A549 (cell line): ENCODE measurements at regions not wholly inside any gene's neighbourhood (a gene's known extent, or its start where the extent isn't known, plus 50 kb on each side); places are given as distances from the start of the nearest gene placed in this dataset.

Experiments used
- ATAC-seq, 2 experiments: fragments of 200-7000 bp in 1 of 2; fragments of >200 bp in 1 of 2; cut with Nextera tagmentation in 1 of 2; cut with Tn5 transposase in 1 of 2; 3 replicates each; pipeline versions ENCODE4 v1.8.0 to v1.9.1; 2018 to 2020; ENCODE audit warnings: mild to moderate bottlenecking in 1 of 2, moderate library complexity in 1 of 2
- CTCF ChIA-PET: fragments of 300-600 bp; sonication (Branson Sonifier 250); formaldehyde crosslinking; extraction: SDS; loops from one replicate; lab custom pipeline; 2021; ENCODE audit warnings: antibody characterized with exemption, inconsistent platforms; lab: Yijun Ruan, JAX
- POLR2A ChIA-PET: fragments of 350-600 bp; formaldehyde crosslinking; extraction: SDS; loops from one replicate; lab custom pipeline; 2021; ENCODE audit warnings: antibody characterized with exemption, inconsistent platforms; lab: Yijun Ruan, JAX
- DNase-seq, 2 experiments: peaks; one replicate each; pipeline versions ENCODE4 v3.0.0 to v3.0.0-alpha.2; 2011 to 2016; ENCODE audit warnings: low read depth in 1 of 2, low spot score in 1 of 2
- FAIRE-seq: peaks from 2 replicates; lab custom pipeline; 2011; peaks lifted over from hg19 to GRCh38; lab: Jason Lieb, UNC
- H3K27ac ChIP-seq, 2 experiments: fragments of >200 bp; sonication (Bioruptor Twin); formaldehyde crosslinking; 3 replicates each; pipeline ENCODE4 v1.5.1; 2016 to 2017
- H3K4me1 ChIP-seq: fragments of >200 bp; sonication (Bioruptor Twin); formaldehyde crosslinking; 3 replicates; pipeline ENCODE4 v1.6.1; 2016
- H3K4me2 ChIP-seq: fragments of >200 bp; sonication (Bioruptor Twin); formaldehyde crosslinking; 3 replicates; pipeline ENCODE4 v1.6.1; 2016
- H3K4me3 ChIP-seq: fragments of >200 bp; sonication (Bioruptor Twin); formaldehyde crosslinking; 3 replicates; pipeline ENCODE4 v1.5.1; 2016
- H3K9me3 ChIP-seq: fragments of >200 bp; sonication (Bioruptor Twin); formaldehyde crosslinking; 3 replicates; pipeline ENCODE4 v1.6.1; 2016
- EP300 ChIP-seq, 2 experiments: fragments of >200 bp; sonication (Bioruptor Twin); formaldehyde crosslinking; IDR thresholded peaks; 2 replicates in 1 of 2; 3 replicates in 1 of 2; pipeline ENCODE4 v1.6.1; 2016 to 2017
- ESRRA ChIP-seq: fragments of 150-350 bp; IDR thresholded peaks from 2 replicates; pipeline ENCODE4 v1.6.1; 2014; ENCODE audit warnings: mild to moderate bottlenecking, low read length, borderline replicate concordance
- FOSL2 ChIP-seq, 2 experiments: fragments of 450-650 bp in 1 of 2; fragments of >200 bp in 1 of 2; sonication (Bioruptor Twin) in 1 of 2; formaldehyde crosslinking; IDR thresholded peaks; 2 replicates each; pipeline versions ENCODE4 v1.5.0 to v1.6.1; 2016 to 2020; ENCODE audit warnings: mild to moderate bottlenecking in 1 of 2, moderate library complexity in 1 of 2
- GATA3 ChIP-seq: IDR thresholded peaks from 2 replicates; pipeline ENCODE4 v1.6.1; 2012; ENCODE audit warnings: borderline replicate concordance
- HES2 ChIP-seq: fragments of >200 bp; sonication (Bioruptor Twin); formaldehyde crosslinking; IDR thresholded peaks from 2 replicates; pipeline ENCODE4 v1.6.1; 2016
- HEYL ChIP-seq: fragments of 250-450 bp; sonication (Bioruptor Pico); IDR thresholded peaks from 2 replicates; pipeline ENCODE4 v1.8.0; 2021; ENCODE audit warnings: mild to moderate bottlenecking, moderate library complexity
- HMGXB4 ChIP-seq: fragments of 250-450 bp; sonication (Bioruptor Pico); IDR thresholded peaks from 2 replicates; pipeline ENCODE4 v1.5.0; 2021; ENCODE audit warnings: mild to moderate bottlenecking, moderate library complexity, borderline replicate concordance
- HOXB5 ChIP-seq: fragments of 250-450 bp; sonication (Bioruptor Pico); IDR thresholded peaks from 2 replicates; pipeline ENCODE4 v1.5.0; 2020; ENCODE audit warnings: mild to moderate bottlenecking, moderate library complexity
- JUNB ChIP-seq: fragments of >200 bp; sonication (Bioruptor Twin); formaldehyde crosslinking; IDR thresholded peaks from 2 replicates; pipeline ENCODE4 v1.6.1; 2016
- KDM5A ChIP-seq: fragments of 200-600 bp; sonication (generic); IDR thresholded peaks from 2 replicates; pipeline ENCODE4 v1.6.1; 2016; ENCODE audit warnings: antibody characterized with exemption, mild to moderate bottlenecking
- MAFK ChIP-seq: fragments of 450-650 bp; IDR thresholded peaks from 2 replicates; pipeline ENCODE4 v1.6.1; 2014; ENCODE audit not compliant: partially characterized antibody
- MYC ChIP-seq: IDR thresholded peaks from 2 replicates; pipeline ENCODE4 v1.6.1; 2012; ENCODE audit warnings: mild to moderate bottlenecking, inconsistent platforms, low read length, improper control_type of control experiment, borderline replicate concordance
- NFE2L2 ChIP-seq: fragments of 150-350 bp; conservative IDR thresholded peaks from 2 replicates; pipeline ENCODE4 v1.6.1; 2014; ENCODE audit warnings: low read length
- PHF8 ChIP-seq: fragments of 200-600 bp; sonication (generic); IDR thresholded peaks from 2 replicates; pipeline ENCODE4 v1.6.1; 2016; ENCODE audit warnings: low read depth, mild to moderate bottlenecking, antibody characterized with exemption, moderate library complexity, borderline replicate concordance
- POLR2A ChIP-seq: IDR thresholded peaks from 2 replicates; pipeline ENCODE4 v1.6.1; 2012; ENCODE audit warnings: mild to moderate bottlenecking, low read length
- RARB ChIP-seq: fragments of 250-450 bp; sonication (Bioruptor Pico); IDR thresholded peaks from 2 replicates; pipeline ENCODE4 v1.8.0; 2021; ENCODE audit warnings: mild to moderate bottlenecking, moderate library complexity
- SREBF2 ChIP-seq: fragments of 450-650 bp; IDR thresholded peaks from 2 replicates; pipeline ENCODE4 v1.6.1; 2014; ENCODE audit warnings: mild to moderate bottlenecking, moderate library complexity
- TP53 ChIP-seq: fragments of 250-450 bp; sonication (Bioruptor Pico); IDR thresholded peaks from 2 replicates; pipeline ENCODE4 v1.5.0; 2021; ENCODE audit warnings: mild to moderate bottlenecking, moderate library complexity
- USF2 ChIP-seq: fragments of 450-650 bp; IDR thresholded peaks from 2 replicates; pipeline ENCODE4 v1.6.1; 2014; ENCODE audit warnings: antibody characterized with exemption
- ZFP36 ChIP-seq: fragments of 450-650 bp; IDR thresholded peaks from 2 replicates; pipeline ENCODE4 v1.6.1; 2014; ENCODE audit warnings: borderline replicate concordance; ENCODE audit not compliant: partially characterized antibody
- WGBS: methylation state at CpG from one replicate; pipeline ENCODE4 v1.1.6; 2017; ENCODE audit errors: missing lambda C conversion rate; 5-methylcytosine and 5-hydroxymethylcytosine counted together

GRCh38 chr12:132395908-132396305 is 66.5 kb upstream of the GALNT9 start:
- H3K9me3 ChIP-seq: no peaks in the 10 kb centered on the region
- 98% methylated on average over 24 of the region's 24 CpGs for WGBS
- CTCF ChIA-PET: interaction anchor here (0.6 to 5.2 kb wide), 4 partner anchors 15 to 784 kb away, joined by 3 to 29 read pairs (median 3); no protein-coding TSS in a partner anchor

GRCh38 chr12:132395192-132395907 is 66.0 kb upstream of the GALNT9 start:
- Histone ChIP-seq H3K4me2 (peak overlapping the region; percentile 78; the same call in 1 of the 3 replicates), H3K9me3 (no peaks in the 10 kb centered on the region), H3K4me1 (peaks cover 34% of the 10 kb centered on the region), H3K27ac (peak overlapping the region; percentile 84 to 86), H3K4me3 (no peak overlapping the region)
- DNase-seq (no peak), ATAC-seq (no peak), FAIRE-seq (no peak)
- ChIA-PET POLR2A (no interaction called here), CTCF (interaction anchor here (0.6 to 5.2 kb wide), 3 partner anchors 20 to 783 kb away, joined by 3 to 29 read pairs (median 3); no protein-coding TSS in a partner anchor)
- TF ChIP-seq MYC (no peak), USF2 (no peak), PHF8 (no peak), HEYL (no peak), ZFP36 (no peak), KDM5A (no peak), ESRRA (no peak), RARB (CRISPR knock-in tag) (no peak), HMGXB4 (CRISPR knock-in tag) (no peak), HOXB5 (CRISPR knock-in tag) (no peak), POLR2A (no peak)
- WGBS: 92% methylated on average over 26 of the region's 28 CpGs

More at GRCh38 chr12:132395908-132396305, 66.5 kb upstream of the GALNT9 start:
- TF ChIP-seq HOXB5 (CRISPR knock-in tag): no peak
- no peak for ATAC-seq
- H3K4me2 ChIP-seq: no peak overlapping the region
- H3K27ac ChIP-seq: peak overlapping the region; percentile 84 to 86
- POLR2A ChIA-PET: no interaction called here
- H3K4me1 ChIP-seq: peaks cover 34% of the 10 kb centered on the region
- no peak for DNase-seq
- H3K4me3 ChIP-seq: no peak overlapping the region
- no peak for FAIRE-seq

- 29% methylated on average over 19 of the region's 36 CpGs for WGBS
- H3K27ac ChIP-seq: peak overlapping the region; percentile 84 to 86
- TF ChIP-seq TP53 (no peak), FOSL2 (IDR thresholded peaks at IDR 0.05) (peak; percentile 65), FOSL2 (CRISPR knock-in tag; IDR thresholded peaks at IDR 0.05) (peak; percentile 92), USF2 (no peak), MAFK (peak; percentile 95), GATA3 (peak; percentile 47; the same call in 1 of the 2 replicates), EP300 (IDR thresholded peaks at IDR 0.05) (peak in 1 of 2 experiments; percentile 48; a peak in 2 of 5 replicates), HES2 (no peak), NFE2L2 (peak; percentile 92), SREBF2 (no peak), JUNB (peak; percentile 76)
- TF ChIP-seq, all 56 proteins: peak for 6
- FAIRE-seq (peak; percentile 95), DNase-seq (peak; percentile 74 to 81), ATAC-seq (peak; percentile 67 to 76)
- CTCF ChIA-PET: interaction anchor here (1.1 to 5.2 kb wide), 2 partner anchors 21 to 42 kb away, joined by 3 to 29 read pairs; no protein-coding TSS in a partner anchor
- POLR2A ChIA-PET: no interaction called here
- H3K4me1 ChIP-seq: peaks cover 34% of the 10 kb centered on the region
- peak overlapping the region; percentile 7; the same call in 1 of the 3 replicates for H3K4me3 ChIP-seq
- peak overlapping the region; percentile 78 for H3K4me2 ChIP-seq
- H3K9me3 ChIP-seq: no peaks in the 10 kb centered on the region
These were observed 64.9 kb upstream of the GALNT9 start for GRCh38 chr12:132393991-132394949.
